Lung (tissue), 11 donors: ENCODE measurements at regions not wholly inside any gene's neighbourhood (a gene's known extent, or its start where the extent isn't known, plus 50 kb on each side); places are given as distances from the start of the nearest gene placed in this dataset.

ENCODE experiments used
- ATAC-seq: fragments of 200-7000 bp; cut with Tn5 transposase; one replicate; pipeline ENCODE4 v1.9.1; 2020; ENCODE audit warnings: moderate number of reproducible peaks; ENCODE audit not compliant: insufficient read depth, low FRiP score
- DNase-seq, 3 donors: peaks; one replicate each; pipeline ENCODE4 v3.0.0-alpha.2; 2013 to 2017
- H3K27ac ChIP-seq, 2 donors: one replicate each; pipeline ENCODE4 v1.5.1; 2013; ENCODE audit warnings: mild to moderate bottlenecking in 2 of 2, moderate library complexity in 2 of 2, control low read depth in 1 of 2, inconsistent platforms in 1 of 2, low read depth in 1 of 2, low read length in 1 of 2
- H3K27me3 ChIP-seq, 3 donors: one replicate each; pipeline ENCODE4 v1.5.1; 2013; ENCODE audit warnings: low read length in 2 of 3; ENCODE audit not compliant: control insufficient read depth in 3 of 3, insufficient read depth in 3 of 3
- H3K36me3 ChIP-seq, 4 donors: one replicate each; pipeline ENCODE4 v1.5.1; 2013; ENCODE audit warnings: low read length in 4 of 4, mild to moderate bottlenecking in 1 of 4, moderate library complexity in 1 of 4; ENCODE audit not compliant: control insufficient read depth in 4 of 4, insufficient read depth in 4 of 4
- H3K4me1 ChIP-seq, 5 donors: one replicate each; pipeline ENCODE4 v1.5.1; 2013; ENCODE audit warnings: low read length in 5 of 5, mild to moderate bottlenecking in 2 of 5, moderate library complexity in 1 of 5; ENCODE audit not compliant: control insufficient read depth in 5 of 5, insufficient read depth in 5 of 5
- H3K4me3 ChIP-seq: one replicate; pipeline ENCODE4 v1.5.1; 2013; ENCODE audit warnings: mild to moderate bottlenecking, control low read depth, moderate library complexity
- H3K9ac ChIP-seq, 2 donors: one replicate each; pipeline ENCODE4 v1.5.1; 2013; ENCODE audit warnings: low read length in 2 of 2, control low read depth in 1 of 2; ENCODE audit not compliant: insufficient read depth in 1 of 2
- H3K9me3 ChIP-seq, 4 donors: one replicate each; pipeline ENCODE4 v1.5.1; 2013; ENCODE audit warnings: low read length in 3 of 4, mild to moderate bottlenecking in 1 of 4, moderate library complexity in 1 of 4; ENCODE audit not compliant: control insufficient read depth in 4 of 4, insufficient read depth in 3 of 4
- WGBS, 2 donors: extraction: QIAGEN DNeasy Blood & Tissue Kit; methylation state at CpG; one replicate each; pipeline ENCODE4 v1.1.7; 2013; 5-methylcytosine and 5-hydroxymethylcytosine counted together
- TF ChIP-seq, protein P1 (sequence below): IDR thresholded peaks from 2 replicates; pipeline ENCODE4 v1.5.1; 2012; ENCODE audit warnings: mild to moderate bottlenecking; ENCODE audit errors: control extremely low read depth, extremely low read depth
- donor health status: control.
- donor health status: control.
- donor health status: Bipolar disorder and iron deficiency.
- donor health status: healthy.
- donor health status: DM: yes; HTN: yes; CAD: no.

GRCh38 chr20:62545901-62546525 is 70.2 kb upstream of the GATA5 start:
- Histone ChIP-seq H3K9me3 (peaks cover 0 to 9% (median 0%) of the 10 kb centered on the region in 4 donors), H3K4me1 (peaks cover 0 to 4% (median 0%) of the 10 kb centered on the region in 5 donors), H3K36me3 (no peaks in the 10 kb centered on the region), H3K9ac (no peak overlapping the region), H3K27ac (no peak overlapping the region), H3K4me3 (no peak overlapping the region), H3K27me3 (peaks cover 0 to 11% (median 7%) of the 10 kb centered on the region in 3 donors)
- TF ChIP-seq, protein P1, sequence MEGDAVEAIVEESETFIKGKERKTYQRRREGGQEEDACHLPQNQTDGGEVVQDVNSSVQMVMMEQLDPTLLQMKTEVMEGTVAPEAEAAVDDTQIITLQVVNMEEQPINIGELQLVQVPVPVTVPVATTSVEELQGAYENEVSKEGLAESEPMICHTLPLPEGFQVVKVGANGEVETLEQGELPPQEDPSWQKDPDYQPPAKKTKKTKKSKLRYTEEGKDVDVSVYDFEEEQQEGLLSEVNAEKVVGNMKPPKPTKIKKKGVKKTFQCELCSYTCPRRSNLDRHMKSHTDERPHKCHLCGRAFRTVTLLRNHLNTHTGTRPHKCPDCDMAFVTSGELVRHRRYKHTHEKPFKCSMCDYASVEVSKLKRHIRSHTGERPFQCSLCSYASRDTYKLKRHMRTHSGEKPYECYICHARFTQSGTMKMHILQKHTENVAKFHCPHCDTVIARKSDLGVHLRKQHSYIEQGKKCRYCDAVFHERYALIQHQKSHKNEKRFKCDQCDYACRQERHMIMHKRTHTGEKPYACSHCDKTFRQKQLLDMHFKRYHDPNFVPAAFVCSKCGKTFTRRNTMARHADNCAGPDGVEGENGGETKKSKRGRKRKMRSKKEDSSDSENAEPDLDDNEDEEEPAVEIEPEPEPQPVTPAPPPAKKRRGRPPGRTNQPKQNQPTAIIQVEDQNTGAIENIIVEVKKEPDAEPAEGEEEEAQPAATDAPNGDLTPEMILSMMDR, result no peak
- DNase-seq (no peak), ATAC-seq (no peak)
- 90 to 93% methylated on average over 19 to 22 of the region's 22 CpGs for WGBS, 2 donors

- Histone ChIP-seq H3K4me1 (peaks cover 0 to 6% (median 0%) of the 10 kb centered on the region in 5 donors), H3K27me3 (peaks cover 0 to 14% (median 7%) of the 10 kb centered on the region in 3 donors), H3K36me3 (no peaks in the 10 kb centered on the region), H3K9me3 (peaks cover 0 to 9% (median 0%) of the 10 kb centered on the region in 4 donors), H3K27ac (no peak overlapping the region), H3K4me3 (no peak overlapping the region), H3K9ac (no peak overlapping the region)
- DNase-seq, result no peak
- 89 to 93% methylated on average over 12 of the region's 12 CpGs for WGBS, 2 donors
- ATAC-seq, result no peak
- TF ChIP-seq, protein P1, result no peak
These were observed 70.8 kb upstream of the GATA5 start for GRCh38 chr20:62546606-62547005.

GRCh38 chr20:62547364-62547763 is 71.6 kb upstream of the GATA5 start:
- H3K9ac ChIP-seq, result no peak overlapping the region
- WGBS, 2 donors, result 77 to 87% methylated on average over 14 of the region's 14 CpGs
- H3K9me3 ChIP-seq, result peaks cover 0 to 9% (median 0%) of the 10 kb centered on the region in 4 donors
- DNase-seq, result no peak
- H3K36me3 ChIP-seq, result no peaks in the 10 kb centered on the region
- H3K4me1 ChIP-seq, result peaks cover 0 to 11% (median 0%) of the 10 kb centered on the region in 5 donors
- H3K27ac ChIP-seq, result no peak overlapping the region
- peaks cover 0 to 20% (median 7%) of the 10 kb centered on the region in 3 donors for H3K27me3 ChIP-seq
- TF ChIP-seq, protein P1, result no peak
- ATAC-seq, result no peak
- H3K4me3 ChIP-seq, result no peak overlapping the region
